Fibroblast of lung (primary cell): ENCODE measurements at regions not wholly inside any gene's neighbourhood (a gene's known extent, or its start where the extent isn't known, plus 50 kb on each side); places are given as distances from the start of the nearest gene placed in this dataset.
"Not testable (repeated sequence)": the region's sequence is repeated elsewhere in the genome, so short reads cannot be mapped to it uniquely, and the experiment has no call there.

Experiments
- DNase-seq, 2 donors: peaks; one replicate each; pipeline versions ENCODE4 v3.0.0 to v3.0.0-alpha.2; 2010; ENCODE audit warnings: low read depth in 2 of 2
- H2AFZ ChIP-seq: 2 replicates; pipeline ENCODE4 v1.5.1; 2012; ENCODE audit warnings: low read length, control low read depth, inconsistent platforms
- H3K27ac ChIP-seq: 2 replicates; pipeline ENCODE4 v1.5.1; 2011; ENCODE audit warnings: low read length, control low read depth; ENCODE audit not compliant: insufficient read depth
- H3K27me3 ChIP-seq: 2 replicates; pipeline ENCODE4 v1.5.1; 2011; ENCODE audit warnings: mild to moderate bottlenecking, low read length; ENCODE audit not compliant: control insufficient read depth, insufficient read depth
- H3K36me3 ChIP-seq: 2 replicates; pipeline ENCODE4 v1.5.1; 2011; ENCODE audit warnings: low read length; ENCODE audit not compliant: control insufficient read depth, insufficient read depth
- H3K4me1 ChIP-seq: 2 replicates; pipeline ENCODE4 v1.5.1; 2011; ENCODE audit warnings: low read length; ENCODE audit not compliant: control insufficient read depth, insufficient read depth; ENCODE audit errors: extremely low read depth
- H3K4me2 ChIP-seq: 2 replicates; pipeline ENCODE4 v1.5.1; 2011; ENCODE audit warnings: low read length, control low read depth; ENCODE audit not compliant: insufficient read depth; ENCODE audit errors: extremely low read depth
- H3K4me3 ChIP-seq, 4 experiments: fragments of 200-600 bp in 1 of 4; sonication (generic) in 1 of 4; replicated peaks in 1 of 4; 2 replicates each; pipeline ENCODE4 v1.5.1; 2011 to 2016; ENCODE audit warnings: low read length in 4 of 4, low read depth in 3 of 4, mild to moderate bottlenecking in 3 of 4, control low read depth in 2 of 4, inconsistent platforms in 1 of 4, mixed read lengths in 1 of 4; ENCODE audit not compliant: insufficient read depth in 1 of 4; ENCODE audit errors: control extremely low read depth in 1 of 4
- H3K79me2 ChIP-seq: 2 replicates; pipeline ENCODE4 v1.5.1; 2012; ENCODE audit warnings: mild to moderate bottlenecking, low read length, inconsistent platforms; ENCODE audit not compliant: control insufficient read depth, insufficient read depth
- H3K9ac ChIP-seq: 2 replicates; pipeline ENCODE4 v1.5.1; 2011; ENCODE audit warnings: mild to moderate bottlenecking, low read length, control low read depth; ENCODE audit not compliant: insufficient read depth
- H3K9me3 ChIP-seq: 2 replicates; pipeline ENCODE4 v1.5.1; 2012; ENCODE audit warnings: low read depth, low read length; ENCODE audit not compliant: control insufficient read depth, insufficient read depth
- H4K20me1 ChIP-seq: 2 replicates; pipeline ENCODE4 v1.5.1; 2011; ENCODE audit warnings: low read length; ENCODE audit not compliant: control insufficient read depth, insufficient read depth; ENCODE audit errors: extremely low read depth
- CTCF ChIP-seq, 2 donors: IDR thresholded peaks in 1 of 2; conservative IDR thresholded peaks in 1 of 2; 1 replicate in 1 of 2; 2 replicates in 1 of 2; pipeline ENCODE4 v1.5.1; 2011 to 2012; ENCODE audit warnings: low read length in 2 of 2, control low read depth in 1 of 2, inconsistent platforms in 1 of 2, low read depth in 1 of 2, mild to moderate bottlenecking in 1 of 2
- EZH2 ChIP-seq: IDR thresholded peaks from 2 replicates; pipeline ENCODE4 v1.5.1; 2012; ENCODE audit warnings: low read length, control low read depth, mild to moderate bottlenecking; ENCODE audit errors: missing control alignments

GRCh38 chr9:81022177-81022576, 667.2 kb downstream of the TLE1 start:
- no peaks in the 10 kb centered on the region for H3K79me2 ChIP-seq
- H4K20me1 ChIP-seq = no peaks in the 10 kb centered on the region
- no peak overlapping the region for H2AFZ ChIP-seq
- no peak overlapping the region for H3K4me2 ChIP-seq
- TF ChIP-seq EZH2 = no peak
- TF ChIP-seq CTCF (conservative IDR thresholded peaks at IDR 0.05 in 1 of 2, IDR thresholded peaks at IDR 0.05 in 1 of 2; ENCODE audit: low read depth in 1 of 2, low read length in 2 of 2) = no peak
- no peaks in the 10 kb centered on the region for H3K4me1 ChIP-seq
- no peak overlapping the region for H3K4me3 ChIP-seq
- DNase-seq = peak; percentile 50 to 62
- no peaks in the 10 kb centered on the region for H3K36me3 ChIP-seq
- no peaks in the 10 kb centered on the region for H3K9me3 ChIP-seq
- no peak overlapping the region for H3K9ac ChIP-seq
- no peaks in the 10 kb centered on the region for H3K27me3 ChIP-seq
- no peak overlapping the region for H3K27ac ChIP-seq

- H3K4me2 ChIP-seq, H3K27ac ChIP-seq, H3K79me2 ChIP-seq, H2AFZ ChIP-seq, H3K4me1 ChIP-seq, H3K9me3 ChIP-seq, H3K36me3 ChIP-seq, DNase-seq, H3K27me3 ChIP-seq, H3K9ac ChIP-seq, H3K4me3 ChIP-seq, H4K20me1 ChIP-seq: not testable (repeated sequence)
Observed at GRCh38 chr9:81014945-81015344, 674.4 kb downstream of the TLE1 start.

- H2AFZ ChIP-seq, H3K4me3 ChIP-seq, DNase-seq: not testable (repeated sequence)
Observed at GRCh38 chr9:81013191-81013590, 676.2 kb downstream of the TLE1 start.

GRCh38 chr9:81002906-81003305, 686.4 kb downstream of the TLE1 start:
- TF ChIP-seq CTCF (conservative IDR thresholded peaks at IDR 0.05 in 1 of 2, IDR thresholded peaks at IDR 0.05 in 1 of 2; ENCODE audit: low read depth in 1 of 2, low read length in 2 of 2) = no peak
- no peak for TF ChIP-seq EZH2
- H3K36me3 ChIP-seq = no peaks in the 10 kb centered on the region
- H3K9ac ChIP-seq = no peak overlapping the region
- no peaks in the 10 kb centered on the region for H4K20me1 ChIP-seq
- no peaks in the 10 kb centered on the region for H3K4me1 ChIP-seq
- no peak overlapping the region for H3K4me3 ChIP-seq
- H3K27ac ChIP-seq = no peak overlapping the region
- DNase-seq = no peak
- H3K4me2 ChIP-seq = no peak overlapping the region
- H3K27me3 ChIP-seq = no peaks in the 10 kb centered on the region
- no peaks in the 10 kb centered on the region for H3K79me2 ChIP-seq
- H3K9me3 ChIP-seq = no peaks in the 10 kb centered on the region
- H2AFZ ChIP-seq = no peak overlapping the region

More at GRCh38 chr9:81013191-81013590, 676.2 kb downstream of the TLE1 start:
- H3K4me1 ChIP-seq, H3K9me3 ChIP-seq, H3K4me2 ChIP-seq, H3K36me3 ChIP-seq, H3K79me2 ChIP-seq, H3K27ac ChIP-seq, H4K20me1 ChIP-seq, H3K27me3 ChIP-seq, H3K9ac ChIP-seq: not testable (repeated sequence)
